Transverse colon (tissue), 4 donors: ENCODE measurements at regions not wholly inside any gene's neighbourhood (a gene's known extent, or its start where the extent isn't known, plus 50 kb on each side); places are given as distances from the start of the nearest gene placed in this dataset.

Experiments used
- CTCF ChIP-seq, 5 experiments: fragments of 200-600 bp in 3 of 5; fragments of 450-650 bp in 2 of 5; sonication (generic) in 3 of 5; IDR thresholded peaks; 1 replicate in 2 of 5; 2 replicates in 3 of 5; pipeline ENCODE4 v1.5.1; 2016 to 2017; ENCODE audit warnings: antibody characterized with exemption in 5 of 5, inconsistent platforms in 3 of 5, mild to moderate bottlenecking in 2 of 5, moderate library complexity in 1 of 5
- POLR2AphosphoS5 ChIP-seq, 3 donors: sonication (generic); formaldehyde crosslinking; IDR thresholded peaks; one replicate each; pipeline ENCODE4 v1.6.1; 2016; ENCODE audit warnings: antibody characterized with exemption in 3 of 3

GRCh38 chr7:66537380-66537779 is 91.3 kb upstream of the KCTD7 start:
- TF ChIP-seq CTCF (IDR thresholded peaks at IDR 0.05) (no peak), POLR2AphosphoS5 (IDR thresholded peaks at IDR 0.05) (no peak)
